NT2/D1 (cell line): ENCODE measurements at regions not wholly inside any gene's neighbourhood (a gene's known extent, or its start where the extent isn't known, plus 50 kb on each side); places are given as distances from the start of the nearest gene placed in this dataset.

Experiments
- DNase-seq: peaks from one replicate; pipeline ENCODE4 v3.0.0-alpha.2; 2011; ENCODE audit warnings: low read depth, low spot score
- H3K27me3 ChIP-seq: 2 replicates; pipeline ENCODE4 v1.6.0; 2011; ENCODE audit warnings: mild to moderate bottlenecking; ENCODE audit not compliant: insufficient read length, insufficient read depth
- H3K36me3 ChIP-seq: 2 replicates; pipeline ENCODE4 v1.6.1; 2011; ENCODE audit warnings: mild to moderate bottlenecking, low read length, mixed read lengths; ENCODE audit not compliant: insufficient read depth, insufficient read length
- H3K4me1 ChIP-seq: 2 replicates; pipeline ENCODE4 v1.5.1; 2011; ENCODE audit not compliant: insufficient read depth, insufficient read length
- H3K4me3 ChIP-seq: 2 replicates; pipeline ENCODE4 v1.5.1; 2011; ENCODE audit warnings: low read depth; ENCODE audit not compliant: insufficient read length
- H3K9ac ChIP-seq: 2 replicates; pipeline ENCODE4 v1.6.0; 2011; ENCODE audit warnings: low read depth; ENCODE audit not compliant: insufficient read length
- H3K9me3 ChIP-seq: 2 replicates; pipeline ENCODE4 v1.5.1; 2011; ENCODE audit warnings: mild to moderate bottlenecking, low read length; ENCODE audit not compliant: insufficient read depth
- SUZ12 ChIP-seq: IDR thresholded peaks from 2 replicates; pipeline ENCODE4 v1.6.1; 2011; ENCODE audit not compliant: insufficient read length, insufficient read depth; ENCODE audit errors: extremely low read depth
- YY1 ChIP-seq: IDR thresholded peaks from 2 replicates; pipeline ENCODE4 v1.6.1; 2011; ENCODE audit not compliant: insufficient read length, insufficient read depth
- ZNF274 ChIP-seq: IDR thresholded peaks from 2 replicates; pipeline ENCODE4 v1.6.1; 2011; ENCODE audit warnings: mild to moderate bottlenecking, low read depth, low read length

DNA sequence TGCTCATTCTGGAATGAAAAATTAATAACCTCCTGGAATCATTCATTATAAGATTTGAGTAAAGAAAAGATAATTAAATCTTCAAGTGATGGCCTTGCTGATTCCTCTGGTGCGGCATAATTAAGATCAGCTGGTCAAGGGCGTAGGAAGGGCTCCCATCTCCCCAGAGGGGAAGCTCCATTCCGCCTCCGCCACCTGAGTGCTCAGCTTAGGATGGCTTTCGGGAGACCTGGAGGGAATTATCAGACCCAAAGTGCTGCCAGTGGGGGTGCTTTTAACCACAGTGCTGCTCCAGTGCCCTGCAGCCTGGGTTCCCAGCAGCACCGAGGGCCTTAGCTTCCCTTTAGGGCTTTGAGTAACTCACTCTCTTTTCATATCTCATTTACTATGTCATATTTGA, 556.6 kb upstream of the RGMA start:
- no peak for TF ChIP-seq SUZ12
- no peak for TF ChIP-seq ZNF274
- TF ChIP-seq YY1, result no peak
- no peak overlapping the region for H3K4me3 ChIP-seq
- no peaks in the 10 kb centered on the region for H3K27me3 ChIP-seq

DNA sequence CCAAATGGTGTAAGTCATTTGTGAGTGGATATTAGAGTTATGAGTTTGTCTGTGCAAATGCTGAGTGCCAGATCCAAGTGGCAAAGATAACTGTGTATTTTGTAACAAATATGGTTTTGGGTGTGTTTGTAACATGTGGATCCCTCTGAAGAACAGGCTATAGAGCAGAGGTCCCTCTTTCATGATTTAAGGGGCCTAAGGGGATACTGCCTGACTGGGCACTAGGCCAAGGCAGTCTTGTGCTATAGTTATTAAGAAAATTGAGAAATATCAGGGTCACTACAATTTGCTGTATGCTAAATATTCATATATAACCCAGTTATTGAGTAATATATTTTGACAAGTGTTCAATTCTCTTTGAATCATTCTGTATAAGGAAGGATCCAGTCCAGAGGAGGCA, 555.6 kb upstream of the RGMA start:
- no peaks in the 10 kb centered on the region for H3K4me1 ChIP-seq
- H3K36me3 ChIP-seq, result no peaks in the 10 kb centered on the region
- H3K9ac ChIP-seq, result no peak overlapping the region
- H3K9me3 ChIP-seq, result no peaks in the 10 kb centered on the region
- no peak for TF ChIP-seq YY1
- no peak for TF ChIP-seq SUZ12
- TF ChIP-seq ZNF274, result no peak
- H3K4me3 ChIP-seq, result no peak overlapping the region
- DNase-seq, result no peak
- H3K27me3 ChIP-seq, result no peaks in the 10 kb centered on the region

More for the DNA sequence above, 556.6 kb upstream of the RGMA start:
- no peaks in the 10 kb centered on the region for H3K9me3 ChIP-seq
- DNase-seq, result no peak
- H3K9ac ChIP-seq, result no peak overlapping the region
- H3K36me3 ChIP-seq, result no peaks in the 10 kb centered on the region
- H3K4me1 ChIP-seq, result no peaks in the 10 kb centered on the region

DNA sequence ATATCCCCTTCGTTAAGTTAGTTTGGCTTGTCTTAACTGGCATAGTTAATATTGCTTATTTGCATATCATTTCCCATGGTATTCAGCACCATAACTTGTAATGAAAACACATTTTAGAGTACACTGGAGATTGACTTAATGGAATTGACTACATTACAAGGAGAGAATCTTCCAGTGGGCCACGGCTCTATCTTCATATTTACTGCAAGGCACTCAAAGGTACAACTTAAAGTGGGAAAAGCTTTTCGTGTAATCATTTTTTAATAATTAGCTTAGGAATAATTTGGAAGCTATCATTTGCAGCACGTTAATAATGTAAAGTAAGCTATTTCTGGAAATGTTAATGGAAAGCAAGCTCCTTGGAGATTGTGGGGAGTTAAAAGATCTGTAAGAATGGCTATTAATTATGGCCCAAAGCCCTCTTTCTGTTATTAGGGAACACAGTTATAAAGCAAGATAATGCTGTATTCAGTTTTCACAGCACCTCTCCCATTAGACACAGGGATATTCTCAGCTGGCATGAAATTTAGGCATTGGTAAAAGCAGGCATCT, 551.5 kb upstream of the RGMA start:
- Histone ChIP-seq H3K27me3 (no peaks in the 10 kb centered on the region), H3K36me3 (no peaks in the 10 kb centered on the region), H3K9ac (no peak overlapping the region), H3K4me3 (no peak overlapping the region), H3K4me1 (no peaks in the 10 kb centered on the region), H3K9me3 (no peaks in the 10 kb centered on the region)
- DNase-seq, result no peak
- TF ChIP-seq YY1, result no peak
- no peak for TF ChIP-seq SUZ12
- no peak for TF ChIP-seq ZNF274

DNA sequence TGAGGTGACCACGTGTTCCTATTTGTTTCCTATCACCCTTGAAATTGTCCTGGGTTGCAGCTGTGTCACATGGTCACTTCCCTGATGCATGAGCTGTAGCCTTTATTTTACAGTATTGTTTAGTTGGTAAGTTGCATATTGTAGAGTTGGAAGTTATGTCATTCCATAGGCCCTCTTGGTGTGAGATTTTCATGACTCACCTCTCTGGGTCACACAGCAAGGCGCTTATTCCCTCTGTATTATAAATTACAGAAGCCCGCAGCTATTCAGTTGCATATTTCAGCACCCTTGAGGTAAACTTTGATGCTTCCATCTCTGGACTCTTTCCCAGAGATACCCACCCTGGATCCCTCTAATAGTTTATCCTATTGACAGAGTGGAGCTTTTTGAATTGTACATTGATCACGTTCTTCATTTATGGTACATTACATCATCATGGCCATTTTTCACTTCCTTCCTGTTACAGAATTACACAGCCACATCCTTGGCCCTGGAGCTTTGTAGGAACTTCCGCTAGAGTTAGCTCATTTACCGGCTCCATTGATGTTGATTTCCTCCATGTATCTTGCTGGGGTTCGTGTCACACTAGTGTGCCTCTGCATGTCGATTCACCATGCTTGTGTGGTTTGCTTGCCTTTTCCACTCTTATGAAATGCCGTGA, 543.1 kb upstream of the RGMA start:
- Histone ChIP-seq H3K4me3 (no peak overlapping the region), H3K9ac (no peak overlapping the region), H3K4me1 (no peaks in the 10 kb centered on the region), H3K36me3 (no peaks in the 10 kb centered on the region), H3K27me3 (no peaks in the 10 kb centered on the region), H3K9me3 (no peaks in the 10 kb centered on the region)
- TF ChIP-seq ZNF274, result no peak
- no peak for TF ChIP-seq SUZ12
- no peak for TF ChIP-seq YY1
- DNase-seq, result no peak

- no peaks in the 10 kb centered on the region for H3K27me3 ChIP-seq
Observed at GRCh38 chr15:93619597-93619996, 530.6 kb upstream of the RGMA start.

DNA sequence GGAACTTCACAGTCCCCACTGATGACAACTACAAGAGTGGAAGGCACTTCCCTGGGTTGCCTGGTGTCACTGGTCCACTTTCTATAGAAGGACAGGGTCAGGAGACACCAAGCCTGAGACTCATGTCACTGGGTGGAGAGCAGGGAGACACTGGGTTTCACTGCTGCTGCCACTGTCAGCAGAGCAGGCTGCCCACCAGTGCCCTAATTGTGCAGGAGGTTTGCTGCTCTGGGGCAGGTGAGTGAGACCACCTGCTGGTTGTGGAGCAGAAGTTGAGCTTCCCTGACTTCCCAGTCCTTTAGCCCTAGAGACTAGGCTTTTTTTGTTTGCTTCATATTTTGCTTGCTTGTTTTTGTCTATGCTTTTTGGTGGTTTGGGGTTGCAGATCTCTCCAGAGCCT, 528.4 kb upstream of the RGMA start:
- no peak overlapping the region for H3K9ac ChIP-seq
- no peaks in the 10 kb centered on the region for H3K27me3 ChIP-seq
- H3K36me3 ChIP-seq, result no peaks in the 10 kb centered on the region
- no peaks in the 10 kb centered on the region for H3K9me3 ChIP-seq
- H3K4me3 ChIP-seq, result no peak overlapping the region
- TF ChIP-seq SUZ12, result no peak
- no peak for TF ChIP-seq YY1
- no peak for TF ChIP-seq ZNF274
- no peak for DNase-seq
- H3K4me1 ChIP-seq, result no peaks in the 10 kb centered on the region

More at GRCh38 chr15:93619597-93619996, 530.6 kb upstream of the RGMA start:
- TF ChIP-seq ZNF274, result no peak
- TF ChIP-seq SUZ12, result no peak
- TF ChIP-seq YY1, result no peak
- H3K4me3 ChIP-seq, result no peak overlapping the region
- H3K36me3 ChIP-seq, result no peaks in the 10 kb centered on the region
- H3K4me1 ChIP-seq, result no peaks in the 10 kb centered on the region
- DNase-seq, result no peak
- H3K9me3 ChIP-seq, result no peaks in the 10 kb centered on the region
- no peak overlapping the region for H3K9ac ChIP-seq

DNA sequence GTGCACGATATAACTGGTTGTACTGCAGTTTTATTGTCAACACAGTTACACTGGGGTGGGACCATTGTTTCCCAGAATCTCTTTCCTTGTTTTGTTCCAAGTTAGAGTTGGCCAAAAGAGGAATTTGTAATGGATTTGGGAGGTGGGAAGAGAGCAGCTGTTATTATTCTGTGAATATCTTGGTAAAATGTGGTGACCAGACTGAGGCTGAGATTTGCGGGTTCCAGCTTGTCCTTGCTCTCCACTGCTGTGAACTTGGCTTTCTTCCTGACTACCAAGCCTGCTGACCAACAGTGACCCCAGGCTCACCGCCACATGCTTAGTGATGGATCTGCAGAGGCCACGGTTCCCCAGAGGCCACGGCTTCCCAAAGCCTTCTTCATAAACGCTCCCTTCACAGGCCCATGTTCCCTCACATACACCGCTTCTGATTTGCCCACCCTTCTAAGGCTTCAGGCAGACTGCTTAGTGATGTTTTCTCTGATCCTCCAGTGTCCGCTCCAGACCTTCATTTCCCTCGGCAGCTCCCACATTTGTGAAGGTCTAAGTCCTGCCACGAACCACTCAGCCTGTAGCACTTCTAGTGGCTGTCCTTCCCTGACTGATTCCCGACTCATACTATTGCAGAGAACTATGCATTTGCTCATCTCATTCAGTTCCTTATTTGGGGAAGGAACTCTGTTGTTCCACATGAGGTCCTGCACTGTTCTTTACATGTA, 525.5 kb upstream of the RGMA start:
- no peak for DNase-seq
- no peaks in the 10 kb centered on the region for H3K36me3 ChIP-seq
- H3K4me1 ChIP-seq, result no peaks in the 10 kb centered on the region
- TF ChIP-seq YY1, result no peak
- TF ChIP-seq ZNF274, result no peak
- no peak for TF ChIP-seq SUZ12
- H3K4me3 ChIP-seq, result no peak overlapping the region
- H3K9ac ChIP-seq, result no peak overlapping the region
- no peaks in the 10 kb centered on the region for H3K27me3 ChIP-seq
- no peaks in the 10 kb centered on the region for H3K9me3 ChIP-seq

GRCh38 chr15:93613386-93613785, 524.4 kb upstream of the RGMA start:
- no peak overlapping the region for H3K4me3 ChIP-seq
- H3K9ac ChIP-seq, result no peak overlapping the region
- no peaks in the 10 kb centered on the region for H3K4me1 ChIP-seq
- no peaks in the 10 kb centered on the region for H3K27me3 ChIP-seq
- no peaks in the 10 kb centered on the region for H3K36me3 ChIP-seq
- H3K9me3 ChIP-seq, result no peaks in the 10 kb centered on the region
- TF ChIP-seq YY1 (no peak), ZNF274 (no peak), SUZ12 (no peak)
- no peak for DNase-seq
